ENCODE measurements at regions not wholly inside any gene's neighbourhood (a gene's known extent, or its start where the extent isn't known, plus 50 kb on each side); places are given as distances from the start of the nearest gene placed in this dataset.
"Not testable (repeated sequence)": the region's sequence is repeated elsewhere in the genome, so short reads cannot be mapped to it uniquely, and the experiment has no call there.

DNA sequence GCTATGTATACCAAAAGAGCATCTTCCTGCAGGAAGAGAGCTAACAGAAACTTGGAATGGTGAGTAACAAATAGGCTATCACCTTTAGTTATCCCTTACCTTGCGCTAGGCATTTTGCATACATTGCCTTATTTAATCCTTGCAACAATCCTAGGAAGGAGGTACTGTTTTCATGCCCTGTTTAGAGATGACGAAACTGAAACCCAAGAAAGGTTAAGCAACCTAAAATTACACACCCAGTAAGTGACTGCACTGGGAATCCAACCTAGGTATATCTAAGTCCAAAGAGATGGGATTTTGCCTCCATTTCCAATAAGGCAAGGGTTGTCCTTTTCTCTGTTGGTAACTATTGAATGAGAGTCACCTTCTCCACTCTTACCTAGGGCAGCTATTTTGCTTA, 144.5 kb downstream of the TM2D1 start:
- no peak for DNase-seq (ENCODE audit: low spot score)

DNA sequence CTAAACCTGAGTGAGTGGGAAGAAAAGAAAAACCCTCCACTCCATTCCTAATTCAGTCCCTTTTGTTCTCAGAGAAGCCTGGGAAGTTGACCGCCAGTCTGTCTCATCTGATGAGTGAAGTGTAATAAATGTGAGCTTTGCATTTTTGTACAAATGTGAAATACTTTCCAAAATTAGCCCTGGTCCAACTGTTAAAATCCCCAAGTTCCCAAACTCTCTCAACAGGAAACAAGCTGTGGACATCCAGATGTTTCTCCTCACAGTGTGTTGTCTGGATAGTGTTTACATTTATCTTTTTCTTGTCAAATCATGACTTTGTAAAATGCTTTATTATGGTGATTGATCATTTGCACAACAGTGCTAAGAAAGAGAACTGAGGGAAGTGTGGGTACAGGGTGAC, 145.1 kb downstream of the TM2D1 start:
- DNase-seq (ENCODE audit: low spot score): no peak

DNA sequence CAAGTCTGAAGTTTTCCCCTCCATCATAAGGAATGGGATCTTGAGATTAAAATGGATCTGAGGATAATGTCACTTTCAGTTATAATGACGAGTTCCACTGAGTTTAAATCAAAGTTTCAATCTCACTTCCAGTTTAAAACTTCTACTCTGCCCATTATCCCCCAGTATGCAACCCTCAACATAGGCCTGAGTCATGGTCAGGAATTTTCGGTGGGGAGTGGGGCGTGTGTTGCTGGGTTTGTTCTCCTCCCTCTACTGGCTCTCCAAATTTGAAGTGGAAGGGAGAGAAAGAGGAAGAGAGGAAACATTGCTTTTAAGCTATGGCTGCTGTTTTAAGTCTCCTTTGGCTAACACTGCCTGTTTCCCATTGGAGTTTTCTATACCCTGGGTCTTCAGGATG, 152.9 kb downstream of the TM2D1 start:
- no peak for DNase-seq (ENCODE audit: low spot score)

DNA sequence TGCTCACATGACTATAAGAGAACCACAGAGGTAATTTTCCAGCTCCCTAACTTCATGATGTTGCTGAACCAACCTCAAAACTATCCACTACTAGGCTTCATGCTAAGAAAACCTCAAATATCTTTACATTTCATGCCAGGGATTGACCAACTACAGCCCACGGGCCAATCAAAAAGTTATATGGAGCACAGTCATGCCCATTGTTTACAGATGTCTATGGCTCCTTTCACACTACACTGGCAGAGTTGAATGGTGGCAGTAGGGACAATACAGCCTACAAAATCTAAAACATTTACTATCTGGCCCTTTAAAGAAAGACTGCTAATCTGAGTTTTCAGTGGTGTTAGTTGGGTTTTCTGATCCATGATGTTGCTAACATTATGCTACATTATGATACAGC, 154.8 kb downstream of the TM2D1 start:
- DNase-seq (ENCODE audit: low spot score): no peak

DNA sequence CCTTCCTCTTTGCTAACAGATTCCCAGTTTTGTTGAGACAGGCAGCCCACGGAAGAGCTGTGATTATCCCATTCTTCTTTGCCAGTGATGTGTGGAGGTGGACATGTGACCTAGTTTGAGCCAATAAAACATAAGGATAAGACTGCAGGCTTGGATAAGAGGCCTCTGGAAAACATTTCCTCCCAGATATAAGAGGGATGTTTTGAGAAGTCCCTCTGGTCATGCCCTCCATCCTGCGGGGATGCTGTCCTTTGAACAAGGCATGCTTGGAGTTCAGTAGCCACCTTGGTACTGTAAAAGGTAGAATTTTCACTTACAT, 155.7 kb downstream of the TM2D1 start:
- no peak for DNase-seq (ENCODE audit: low spot score)

DNA sequence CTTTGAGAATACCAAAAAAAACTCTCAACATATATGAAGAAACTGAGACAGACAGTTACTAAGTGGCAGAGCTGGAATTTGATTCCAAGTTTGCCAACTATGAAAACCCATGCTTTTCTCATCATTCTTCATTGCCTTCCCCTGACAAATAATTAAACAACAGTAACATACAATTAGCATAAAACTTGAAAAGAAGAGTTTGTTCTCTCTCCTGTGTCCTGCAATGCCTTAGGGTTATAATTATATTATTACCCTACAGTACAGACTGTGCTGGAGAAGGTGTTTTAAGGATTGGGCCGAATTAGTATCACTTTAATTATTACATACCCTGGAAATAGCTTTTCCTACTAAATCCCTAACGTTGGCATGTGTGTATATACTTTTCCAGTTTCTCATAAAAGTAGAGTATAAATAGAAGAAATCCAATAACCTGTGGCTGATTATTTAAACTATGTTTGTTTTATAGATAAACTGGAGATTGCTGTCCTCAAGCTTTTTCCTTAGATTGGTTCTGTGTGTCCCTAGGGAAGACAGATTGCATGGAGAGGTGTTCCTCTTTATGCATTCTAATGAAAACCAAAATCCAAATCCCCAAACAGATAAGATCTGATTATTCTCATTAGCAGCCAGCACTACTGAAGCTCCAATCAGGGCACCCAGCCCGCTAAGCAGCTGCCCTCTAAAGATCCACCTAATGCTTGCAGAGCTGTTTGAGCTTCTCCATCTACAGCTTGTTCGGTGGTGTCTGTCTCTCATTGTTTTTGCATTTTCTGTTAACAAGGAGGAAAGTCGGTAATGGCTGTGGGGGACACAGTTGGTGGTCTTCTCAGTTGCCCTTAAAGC, 156.3 kb downstream of the TM2D1 start:
- DNase-seq (ENCODE audit: low spot score): no peak

DNA sequence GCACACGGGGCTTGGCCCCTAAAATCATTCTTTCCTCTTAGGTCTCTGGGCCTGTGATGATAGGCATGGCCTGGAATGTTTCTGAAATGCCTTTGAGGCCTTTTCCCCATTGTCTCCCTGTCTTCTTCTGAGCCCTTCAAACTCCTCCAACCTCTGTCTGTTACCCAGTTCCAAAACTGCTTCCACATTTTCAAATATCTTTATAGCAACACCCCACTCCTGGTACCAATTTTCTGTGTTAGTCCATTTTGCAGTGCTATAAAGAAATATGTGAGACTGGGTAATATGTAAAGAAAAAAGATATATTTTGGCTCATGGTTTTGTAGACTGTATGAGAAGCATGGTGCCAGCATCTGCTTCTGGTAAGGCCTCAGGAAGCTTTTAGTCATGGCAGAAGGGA, 158.8 kb downstream of the TM2D1 start:
- no peak for DNase-seq (ENCODE audit: low spot score)

DNA sequence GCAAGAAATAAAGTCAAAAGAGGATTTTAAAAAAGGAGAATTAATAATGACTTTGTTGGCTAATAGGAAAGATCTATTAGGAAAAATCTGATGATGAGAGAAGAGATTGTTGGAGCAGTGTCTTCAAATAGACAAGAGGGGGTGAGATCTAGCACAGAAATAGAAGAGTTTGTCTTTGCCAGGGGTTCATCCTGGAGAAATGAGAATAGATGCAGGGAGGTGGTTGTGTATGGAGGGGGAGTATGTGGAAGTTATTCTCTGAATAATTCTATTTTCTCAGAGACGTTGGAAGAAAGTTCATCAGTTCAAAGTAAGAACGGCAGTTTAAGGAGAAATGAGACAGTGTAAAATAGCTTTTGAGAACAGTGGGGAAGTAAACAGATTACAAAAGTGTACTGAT, 161.3 kb downstream of the TM2D1 start:
- DNase-seq (ENCODE audit: low spot score): no peak

DNA sequence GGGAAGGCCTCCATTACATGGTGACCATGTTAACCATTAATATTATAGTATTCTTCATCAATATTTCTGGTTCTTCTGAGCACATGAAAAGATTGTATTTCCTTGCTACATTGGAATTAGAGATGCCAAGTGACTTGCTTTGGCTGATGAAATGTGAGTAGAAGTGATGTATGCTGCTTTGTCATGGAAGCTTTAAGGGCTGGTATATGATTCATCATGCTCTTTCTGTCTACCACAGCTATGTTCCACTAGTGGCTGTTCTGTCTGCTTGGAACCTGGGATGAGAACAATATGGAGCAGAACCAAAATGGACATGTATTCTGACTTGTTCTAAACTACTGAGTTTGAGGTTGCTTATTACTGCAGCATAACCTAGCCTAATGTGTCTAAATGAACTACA, 163.3 kb downstream of the TM2D1 start:
- no peak for DNase-seq (ENCODE audit: low spot score)

DNA sequence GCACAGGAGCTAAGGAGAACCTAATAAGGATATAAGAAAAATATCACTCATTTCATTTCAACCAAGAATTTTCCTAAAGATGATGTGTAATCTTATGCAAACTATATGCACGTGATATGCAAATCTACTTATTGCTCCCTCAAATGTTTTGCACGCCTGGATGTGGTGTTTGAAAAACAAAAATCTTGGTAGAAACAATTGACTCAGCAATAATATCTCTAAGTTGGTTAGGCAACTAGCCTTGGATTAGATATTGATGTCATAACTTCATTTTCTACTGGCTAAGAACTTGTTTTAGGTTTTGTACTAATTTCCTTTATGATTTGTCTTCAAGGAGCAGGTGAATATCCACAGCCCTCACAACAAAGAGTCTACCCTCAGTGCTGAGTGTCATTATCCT, 164.6 kb downstream of the TM2D1 start:
- DNase-seq (ENCODE audit: low spot score): no peak

DNA sequence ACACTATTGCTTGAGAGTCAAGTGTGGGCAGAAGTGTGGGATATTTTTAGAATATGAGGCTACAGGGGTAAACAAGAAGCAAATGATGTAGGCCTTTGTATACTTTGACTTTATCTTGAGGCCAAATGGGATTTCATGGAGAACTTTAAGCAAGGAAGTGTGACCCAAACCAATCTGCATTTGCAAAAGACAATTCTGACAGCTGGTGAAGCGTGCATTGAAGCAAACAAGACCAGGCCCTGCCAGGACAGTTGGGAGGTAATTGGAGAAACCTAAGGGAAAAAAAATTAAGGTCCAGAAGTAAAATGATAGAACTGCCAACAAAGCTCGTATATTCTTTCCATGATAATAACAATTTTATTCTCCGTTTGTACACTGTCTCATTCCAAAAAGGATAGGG, 168.3 kb downstream of the TM2D1 start:
- DNase-seq (ENCODE audit: low spot score): no peak

DNA sequence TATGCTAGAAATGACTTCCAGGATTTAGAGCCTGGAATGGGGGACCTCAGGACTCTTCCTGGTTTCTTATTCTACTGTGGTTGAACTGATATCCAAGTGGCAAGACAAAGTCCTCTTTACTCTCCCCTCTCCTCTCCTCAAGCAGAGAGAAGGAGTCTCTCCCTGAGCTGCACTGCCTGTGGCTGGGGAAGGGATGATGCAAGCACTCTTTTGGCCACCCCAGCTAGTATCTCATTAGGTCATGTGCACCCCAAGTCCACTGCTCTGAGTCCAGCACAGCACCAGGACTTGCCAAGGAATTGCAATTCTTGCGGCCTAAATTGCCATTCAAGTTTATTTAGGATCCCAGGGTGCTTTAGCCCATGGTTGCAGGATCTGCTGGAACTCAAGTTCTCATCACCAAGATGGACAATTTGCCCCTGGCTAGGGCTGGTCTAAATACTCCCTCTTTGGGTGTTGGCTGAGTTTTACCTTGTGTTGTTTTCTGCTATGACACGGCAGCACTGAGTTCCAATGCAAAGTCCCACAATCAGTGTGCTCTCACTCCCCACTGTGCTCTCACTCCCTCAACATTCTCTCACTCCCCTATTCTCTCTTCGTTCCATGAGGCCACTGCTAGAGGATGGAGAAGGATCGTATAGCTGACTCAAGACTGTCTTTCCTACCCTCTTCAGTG, 172.2 kb downstream of the TM2D1 start:
- DNase-seq (ENCODE audit: low spot score): no peak

DNA sequence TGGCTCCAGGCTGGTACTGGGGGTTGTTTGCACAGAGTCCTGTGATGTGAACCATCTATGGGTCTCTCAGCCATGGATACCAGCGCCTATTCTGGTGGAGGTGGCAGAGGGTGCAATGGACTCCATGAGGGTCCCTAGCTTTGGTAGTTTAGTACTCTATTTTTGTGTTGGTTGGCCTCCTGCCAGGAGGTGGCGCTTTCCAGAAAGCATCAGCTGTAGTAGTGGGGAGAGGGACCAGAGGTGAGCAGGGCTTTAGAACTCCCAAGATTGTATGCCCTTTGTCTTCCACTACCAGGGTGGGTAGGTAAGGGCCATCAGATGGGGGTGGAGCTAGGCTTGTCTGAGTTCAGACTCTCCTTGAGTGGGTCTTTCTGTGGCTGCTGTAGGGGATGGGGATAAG, 177.6 kb downstream of the TM2D1 start:
- not testable (repeated sequence) for DNase-seq (ENCODE audit: low spot score)

DNA sequence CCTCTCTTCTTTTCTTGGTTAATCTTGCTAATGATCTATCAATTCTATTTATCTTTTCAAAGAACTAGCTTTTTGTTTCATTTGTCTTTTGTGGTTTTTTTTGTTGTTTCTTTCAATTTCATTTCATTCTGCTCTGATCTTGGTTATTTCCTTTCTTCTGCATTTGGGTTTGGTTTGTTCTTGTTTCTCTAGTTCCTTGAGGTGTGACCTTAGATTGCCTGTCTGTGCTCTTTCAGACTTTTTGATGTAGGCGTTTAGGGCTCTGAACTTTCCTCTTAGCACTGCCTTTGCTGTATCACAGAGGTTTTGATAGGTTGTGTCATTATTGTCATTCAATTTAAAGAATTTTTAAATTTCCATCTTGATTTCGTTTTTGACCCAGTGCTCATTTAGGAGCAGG, 180.1 kb downstream of the TM2D1 start:
- not testable (repeated sequence) for DNase-seq (ENCODE audit: low spot score)

DNA sequence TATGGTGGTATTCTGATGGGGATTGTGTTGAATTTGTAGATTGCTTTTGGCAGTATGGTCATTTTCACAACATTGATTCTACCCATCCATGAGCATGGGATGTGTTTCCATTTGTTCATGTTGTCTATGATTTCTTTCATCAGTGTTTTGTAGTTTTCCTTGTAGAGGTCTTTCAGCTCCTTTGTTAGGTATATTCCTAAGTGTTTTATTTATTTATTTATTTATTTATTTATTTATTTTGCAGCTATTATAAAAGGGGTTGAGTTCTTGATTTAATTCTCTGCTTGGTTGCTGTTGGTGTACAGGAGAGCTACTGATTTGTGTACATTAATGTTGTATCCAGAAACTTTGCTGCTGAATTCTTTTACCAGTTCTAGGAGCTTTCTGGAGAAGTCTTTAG, 181.4 kb downstream of the TM2D1 start:
- not testable (repeated sequence) for DNase-seq (ENCODE audit: low spot score)

DNA sequence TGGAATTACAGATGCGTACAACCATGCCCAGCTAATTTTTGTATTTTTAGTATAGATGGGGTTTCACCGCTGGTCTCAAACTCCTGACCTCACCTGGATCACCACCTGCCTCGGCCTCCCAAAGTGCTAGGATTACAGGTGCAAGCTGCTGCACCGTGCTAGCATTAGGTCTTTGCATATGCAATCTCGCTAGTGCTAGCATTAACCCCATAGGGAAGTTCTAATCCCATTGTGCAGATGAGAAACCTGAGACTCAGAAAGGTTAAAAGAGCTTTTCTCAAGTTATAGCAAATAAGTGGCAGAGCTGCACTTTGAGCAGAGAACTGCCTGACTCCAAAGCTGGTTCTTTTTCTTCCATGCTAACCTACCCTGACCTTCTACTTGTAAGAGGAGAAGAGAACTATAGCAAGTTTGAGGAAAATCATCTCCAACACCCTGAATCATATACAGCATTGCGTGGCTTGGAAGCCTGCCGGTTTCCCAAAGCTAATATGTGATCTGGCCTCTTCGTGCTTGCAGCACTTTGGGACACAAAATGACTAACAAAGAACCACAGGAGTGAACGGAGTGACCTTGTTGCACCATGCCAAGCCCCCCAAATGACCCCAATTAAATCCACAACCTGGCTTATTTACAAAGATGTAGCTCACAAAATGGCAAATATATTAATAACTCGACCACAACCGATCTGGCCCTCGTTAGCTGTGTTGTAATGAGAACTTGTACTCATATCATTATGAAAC, 185.1 kb downstream of the TM2D1 start:
- DNase-seq (ENCODE audit: low spot score): no peak

DNA sequence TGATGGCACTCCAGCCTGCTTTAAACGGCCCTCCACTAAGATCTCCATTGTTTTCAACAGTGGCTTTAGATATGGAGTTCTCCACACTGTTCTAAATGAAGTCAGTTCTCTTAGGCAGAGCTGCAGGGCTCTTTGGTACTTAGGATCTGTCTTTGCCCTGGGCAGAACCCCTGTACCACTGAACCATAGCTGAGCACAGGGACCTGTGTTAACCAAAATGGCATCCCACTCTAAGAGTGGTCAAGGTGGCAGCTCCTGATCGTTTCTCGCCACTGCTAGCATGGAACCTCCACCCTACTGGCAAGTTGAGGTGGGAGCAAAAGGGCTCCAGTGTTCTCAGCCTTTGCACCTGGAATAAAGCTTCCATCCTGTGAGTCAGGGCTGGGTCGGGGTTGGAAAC, 186.7 kb downstream of the TM2D1 start:
- no peak for DNase-seq (ENCODE audit: low spot score)

DNA sequence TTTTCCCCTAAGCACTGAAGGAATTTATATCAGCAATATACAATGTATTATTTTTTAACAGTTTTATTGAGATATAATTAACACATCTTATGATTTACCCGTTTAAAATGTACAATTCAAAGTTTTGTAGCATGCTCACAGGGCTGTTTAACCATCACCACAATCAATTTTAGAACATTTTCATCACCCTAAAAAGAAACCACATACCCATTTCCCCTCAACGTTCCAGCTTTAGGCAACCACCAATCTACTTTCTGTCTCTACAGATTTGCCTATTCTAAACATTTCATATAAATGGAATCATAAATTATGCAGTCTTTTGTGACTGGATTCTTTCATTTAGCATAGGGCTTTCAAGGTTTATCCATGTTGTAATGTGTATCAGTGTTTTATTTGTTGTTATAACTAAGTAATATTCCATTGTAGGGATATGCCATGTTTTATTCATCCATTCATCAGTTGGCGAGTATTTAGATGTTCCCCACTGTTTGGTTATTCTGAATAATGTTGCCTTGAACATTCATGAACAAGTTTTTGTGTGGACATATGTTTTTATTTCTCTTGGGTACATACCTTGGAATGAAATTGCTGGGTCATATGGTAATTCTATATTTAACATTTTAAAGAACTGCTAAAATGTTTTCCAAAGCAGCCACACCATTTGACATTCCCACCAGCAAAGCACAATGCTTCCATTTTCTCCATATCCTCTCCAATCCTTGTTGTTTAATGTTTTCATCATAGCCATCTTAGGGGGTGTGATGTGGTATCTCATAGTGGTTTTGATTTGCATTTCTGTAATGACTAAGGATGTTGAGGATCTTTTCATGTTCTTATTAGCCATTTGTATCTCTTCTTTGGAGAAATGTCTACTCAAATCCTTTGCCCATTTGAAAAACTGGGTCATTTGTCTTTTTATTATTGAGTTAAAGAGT, 188.5 kb downstream of the TM2D1 start:
- DNase-seq (ENCODE audit: low spot score): no peak

DNA sequence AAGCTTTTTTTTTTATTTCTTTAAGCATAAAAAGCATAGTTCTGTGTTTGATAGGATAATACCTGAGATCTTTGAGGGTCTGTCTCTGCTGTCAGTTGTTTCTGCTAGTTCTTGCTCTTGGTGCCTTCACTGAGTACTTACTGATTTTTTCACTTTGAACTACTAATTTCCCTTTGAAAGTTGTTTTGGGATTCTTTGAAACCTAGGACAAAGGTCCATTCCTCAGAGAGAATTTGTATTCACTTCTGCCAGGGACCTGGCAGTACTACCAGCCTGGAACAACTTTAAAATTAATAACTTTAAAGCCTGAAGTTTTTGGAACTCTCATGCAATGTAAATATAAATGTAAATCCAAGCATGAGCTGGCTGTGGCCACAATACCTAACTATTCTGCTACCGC, 190.1 kb downstream of the TM2D1 start:
- DNase-seq (ENCODE audit: low spot score): no peak

DNA sequence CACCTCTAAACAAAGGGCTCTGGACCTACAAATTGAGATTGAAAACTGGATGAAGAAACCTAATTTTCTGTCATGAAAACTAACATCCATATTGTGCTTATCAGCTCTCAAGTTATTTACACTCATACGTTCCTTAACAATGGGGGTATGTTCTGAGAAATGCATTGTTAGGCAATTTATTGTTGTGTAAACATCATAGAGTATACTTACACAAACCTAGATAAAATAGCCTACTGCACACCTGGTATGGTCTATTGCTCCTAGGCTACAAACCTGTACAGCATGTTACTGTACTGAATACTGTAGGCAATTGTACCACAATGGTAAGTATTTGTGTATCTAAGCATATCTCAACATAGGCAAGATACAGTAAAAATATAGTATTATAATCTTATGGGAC, 191.4 kb downstream of the TM2D1 start:
- no peak for DNase-seq (ENCODE audit: low spot score)

DNA sequence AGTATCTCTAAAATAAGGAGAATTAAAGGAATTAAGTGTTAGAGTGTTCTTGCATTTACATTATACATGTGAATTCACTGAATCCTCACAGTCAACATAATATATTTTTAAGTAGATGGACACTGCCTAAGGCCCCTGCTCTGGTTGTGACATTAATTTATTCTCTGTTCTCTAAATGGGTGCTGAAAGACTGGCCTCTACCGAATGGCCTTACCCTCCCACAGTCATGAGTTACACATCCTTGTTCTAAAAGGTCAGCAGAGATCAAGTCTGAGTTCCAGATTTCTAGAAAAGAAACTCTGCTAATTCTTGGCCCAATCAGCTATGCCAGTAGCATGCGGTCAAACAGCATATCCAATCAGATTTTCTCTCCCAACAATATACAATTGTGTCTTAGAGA, 193.2 kb downstream of the TM2D1 start:
- no peak for DNase-seq (ENCODE audit: low spot score)

Data from A172 (cell line).